ENCODE measurements at regions not wholly inside any gene's neighbourhood (a gene's known extent, or its start where the extent isn't known, plus 50 kb on each side); places are given as distances from the start of the nearest gene placed in this dataset.

DNA sequence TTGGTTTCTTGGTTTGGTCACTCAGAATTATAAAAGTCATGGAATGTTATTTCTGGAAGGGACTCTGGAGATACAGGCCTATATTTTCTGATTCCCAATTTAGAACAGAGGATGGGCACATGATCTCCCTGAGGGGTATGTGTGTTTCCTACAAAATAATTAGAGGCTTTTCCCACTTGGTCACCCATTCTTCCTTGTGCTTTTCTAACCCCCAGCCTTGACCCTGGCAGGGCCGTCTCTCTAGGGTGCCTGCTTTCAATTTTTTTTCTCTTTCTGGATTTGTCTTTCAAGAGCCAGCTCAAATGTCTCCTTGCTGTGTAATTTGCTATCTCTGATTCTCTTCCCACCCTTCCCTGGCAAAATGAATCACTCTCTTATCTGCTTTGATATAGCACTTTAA lies 131.9 kb downstream of the HLX start:
- Histone ChIP-seq H3K27ac (no peak overlapping the region), H3K27me3 (replicated peaks in 1 of 7) (no peaks in the 10 kb centered on the region), H3K4me1 (peaks cover 0 to 17% (median 7%) of the 10 kb centered on the region in 6 donors), H3K9me3 (peaks cover 0 to 1% (median 0%) of the 10 kb centered on the region in 8 donors), H3K36me3 (no peaks in the 10 kb centered on the region), H3K4me3 (no peak overlapping the region)
- intact Hi-C loops (cut with DNase I; ENCODE audit: low total_unique reads): no loop called here
- WGBS, 5 donors: 76 to 95% (median 90%) methylated on average over 1 of the region's 1 CpG
- TF ChIP-seq, protein P1, sequence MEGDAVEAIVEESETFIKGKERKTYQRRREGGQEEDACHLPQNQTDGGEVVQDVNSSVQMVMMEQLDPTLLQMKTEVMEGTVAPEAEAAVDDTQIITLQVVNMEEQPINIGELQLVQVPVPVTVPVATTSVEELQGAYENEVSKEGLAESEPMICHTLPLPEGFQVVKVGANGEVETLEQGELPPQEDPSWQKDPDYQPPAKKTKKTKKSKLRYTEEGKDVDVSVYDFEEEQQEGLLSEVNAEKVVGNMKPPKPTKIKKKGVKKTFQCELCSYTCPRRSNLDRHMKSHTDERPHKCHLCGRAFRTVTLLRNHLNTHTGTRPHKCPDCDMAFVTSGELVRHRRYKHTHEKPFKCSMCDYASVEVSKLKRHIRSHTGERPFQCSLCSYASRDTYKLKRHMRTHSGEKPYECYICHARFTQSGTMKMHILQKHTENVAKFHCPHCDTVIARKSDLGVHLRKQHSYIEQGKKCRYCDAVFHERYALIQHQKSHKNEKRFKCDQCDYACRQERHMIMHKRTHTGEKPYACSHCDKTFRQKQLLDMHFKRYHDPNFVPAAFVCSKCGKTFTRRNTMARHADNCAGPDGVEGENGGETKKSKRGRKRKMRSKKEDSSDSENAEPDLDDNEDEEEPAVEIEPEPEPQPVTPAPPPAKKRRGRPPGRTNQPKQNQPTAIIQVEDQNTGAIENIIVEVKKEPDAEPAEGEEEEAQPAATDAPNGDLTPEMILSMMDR (IDR thresholded peaks at IDR 0.05 in 8 of 11, conservative IDR thresholded peaks at IDR 0.05 in 3 of 11): no peak
- no peak for TF ChIP-seq POLR2A (IDR thresholded peaks at IDR 0.05)
- TF ChIP-seq POLR2AphosphoS5 (IDR thresholded peaks at IDR 0.05): no peak
- DNase-seq: no peak

- no peak overlapping the region for H3K4me3 ChIP-seq
- no peak overlapping the region for H3K27ac ChIP-seq
- no peaks in the 10 kb centered on the region for H3K36me3 ChIP-seq
- H3K4me1 ChIP-seq: peaks cover 0 to 27% (median 7%) of the 10 kb centered on the region in 6 donors
- no peak for TF ChIP-seq POLR2A (IDR thresholded peaks at IDR 0.05)
- TF ChIP-seq POLR2AphosphoS5 (IDR thresholded peaks at IDR 0.05): no peak
- TF ChIP-seq, protein P1 (IDR thresholded peaks at IDR 0.05 in 8 of 11, conservative IDR thresholded peaks at IDR 0.05 in 3 of 11): no peak
- intact Hi-C loops (cut with DNase I; ENCODE audit: low total_unique reads): no loop called here
- no peak for DNase-seq
- no peaks in the 10 kb centered on the region for H3K27me3 ChIP-seq (replicated peaks in 1 of 7)
- 88 to 95% (median 93%) methylated on average over 5 of the region's 5 CpGs for WGBS, 5 donors
- H3K9me3 ChIP-seq: no peaks in the 10 kb centered on the region
Measured at GRCh38 chr1:221012120-221012519, 132.9 kb downstream of the HLX start.

DNA sequence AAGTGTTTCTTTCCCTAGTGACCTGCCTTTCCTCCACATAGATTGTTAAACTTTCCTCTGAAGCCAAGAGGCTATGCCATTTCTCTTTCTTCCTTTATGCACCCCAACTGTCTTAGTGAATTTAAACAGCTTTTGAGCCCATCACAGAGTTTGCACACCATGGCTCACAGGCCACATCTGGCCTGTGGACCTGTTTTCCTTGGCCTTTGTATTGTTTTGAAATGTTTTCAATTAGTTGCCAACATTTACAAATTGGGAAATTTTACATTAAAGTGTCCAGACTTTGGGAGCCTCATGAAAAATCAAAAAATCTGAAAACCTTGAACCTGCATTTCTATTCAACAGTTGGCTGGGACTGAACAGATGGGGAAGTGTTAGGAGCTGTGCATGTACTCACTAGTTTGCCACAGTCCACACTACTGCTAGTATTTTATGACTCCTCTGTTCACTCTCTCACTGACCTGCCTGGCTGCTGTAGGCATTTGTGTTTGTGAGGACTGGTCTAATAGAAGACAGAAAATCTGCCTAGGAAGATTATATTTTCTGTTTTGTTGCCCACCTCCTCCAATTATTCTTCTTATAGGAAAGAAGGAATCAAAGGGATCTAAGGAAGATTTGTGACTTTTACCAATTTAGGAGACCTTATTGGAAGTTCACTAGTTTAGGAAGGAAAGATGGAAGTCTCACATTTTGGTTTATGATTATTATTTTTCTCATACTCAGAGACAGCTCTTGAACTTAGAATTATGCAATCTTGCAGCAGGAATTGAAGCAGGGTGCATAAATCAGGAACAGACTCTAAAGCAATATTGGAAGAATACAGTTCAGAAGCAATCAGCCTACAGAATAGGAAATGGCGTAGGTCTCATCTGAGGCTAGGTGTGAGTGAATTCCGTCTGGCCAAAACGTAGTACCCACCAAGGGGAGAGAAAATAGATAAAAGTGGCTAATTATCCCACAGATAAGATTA lies 134.7 kb downstream of the HLX start:
- H3K27me3 ChIP-seq (replicated peaks in 1 of 7): no peaks in the 10 kb centered on the region
- no peak overlapping the region for H3K4me3 ChIP-seq
- no peak for TF ChIP-seq POLR2A (IDR thresholded peaks at IDR 0.05)
- TF ChIP-seq, protein P1 (IDR thresholded peaks at IDR 0.05 in 8 of 11, conservative IDR thresholded peaks at IDR 0.05 in 3 of 11): no peak
- TF ChIP-seq POLR2AphosphoS5 (IDR thresholded peaks at IDR 0.05): no peak
- H3K9me3 ChIP-seq: no peaks in the 10 kb centered on the region
- peaks cover 0 to 28% (median 7%) of the 10 kb centered on the region in 6 donors for H3K4me1 ChIP-seq
- no peaks in the 10 kb centered on the region for H3K36me3 ChIP-seq
- intact Hi-C loops (cut with DNase I; ENCODE audit: low total_unique reads): no loop called here
- no peak for DNase-seq
- no peak overlapping the region for H3K27ac ChIP-seq
- WGBS, 5 donors: 59 to 92% (median 75%) methylated on average over 3 of the region's 3 CpGs

- no peak overlapping the region for H3K4me3 ChIP-seq
- WGBS, 5 donors: 81 to 88% (median 85%) methylated on average over 5 of the region's 5 CpGs
- H3K9me3 ChIP-seq: no peaks in the 10 kb centered on the region
- H3K4me1 ChIP-seq: peaks cover 0 to 28% (median 7%) of the 10 kb centered on the region in 6 donors
- H3K27ac ChIP-seq: no peak overlapping the region
- TF ChIP-seq POLR2A (IDR thresholded peaks at IDR 0.05) (no peak), POLR2AphosphoS5 (IDR thresholded peaks at IDR 0.05) (no peak)
- TF ChIP-seq, protein P1 (IDR thresholded peaks at IDR 0.05 in 8 of 11, conservative IDR thresholded peaks at IDR 0.05 in 3 of 11): no peak
- no peaks in the 10 kb centered on the region for H3K36me3 ChIP-seq
- no peak for DNase-seq
- H3K27me3 ChIP-seq (replicated peaks in 1 of 7): no peaks in the 10 kb centered on the region
- intact Hi-C loops (cut with DNase I; ENCODE audit: low total_unique reads): no loop called here
Measured at GRCh38 chr1:221015159-221015790, 136.0 kb downstream of the HLX start.

Data from spleen (tissue), 11 donors.